CD4-positive, alpha-beta T cell (primary cell): ENCODE measurements at regions not wholly inside any gene's neighbourhood (a gene's known extent, or its start where the extent isn't known, plus 50 kb on each side); places are given as distances from the start of the nearest gene placed in this dataset.

Experiments used
- ATAC-seq: fragments of 200-7000 bp; cut with Tn5 transposase; one replicate; pipeline ENCODE4 v1.10.0; 2022; ENCODE audit warnings: mild to moderate bottlenecking; ENCODE audit not compliant: poor library complexity
- CTCF ChIA-PET: fragments of 350-600 bp; sonication (Branson Sonifier 250); formaldehyde crosslinking; loops from one replicate; lab custom pipeline; 2021; ENCODE audit warnings: antibody characterized with exemption, inconsistent platforms; lab: Charles Lee
- POLR2A ChIA-PET: fragments of 350-600 bp; sonication (Branson Sonifier 250); formaldehyde crosslinking; loops from one replicate; lab custom pipeline; 2021; ENCODE audit warnings: antibody characterized with exemption, inconsistent platforms; lab: Charles Lee
- DNase-seq, 14 experiments: peaks; one replicate each; pipeline ENCODE4 v3.0.0-alpha.2; 2013 to 2020; ENCODE audit warnings: mixed read lengths in 2 of 14
- H3K27ac ChIP-seq, 2 donors: one replicate each; pipeline versions ENCODE4 v1.5.1 to v1.7.0; 2013; ENCODE audit warnings: low read length in 2 of 2, low read depth in 1 of 2, mild to moderate bottlenecking in 1 of 2
- H3K27me3 ChIP-seq, 2 experiments: 1 replicate in 1 of 2; 2 replicates in 1 of 2; pipeline versions ENCODE4 v1.6.1 to v1.7.0; 2013; ENCODE audit warnings: low read length in 2 of 2, control low read depth in 1 of 2, mild to moderate bottlenecking in 1 of 2, moderate library complexity in 1 of 2; ENCODE audit not compliant: insufficient read depth in 2 of 2, control insufficient read depth in 1 of 2
- H3K36me3 ChIP-seq: one replicate; pipeline ENCODE4 v1.6.1; 2013; ENCODE audit warnings: low read length, control low read depth; ENCODE audit not compliant: insufficient read depth
- H3K4me1 ChIP-seq: one replicate; pipeline ENCODE4 v1.6.1; 2013; ENCODE audit warnings: low read length, control low read depth; ENCODE audit not compliant: insufficient read depth
- H3K4me3 ChIP-seq: one replicate; pipeline ENCODE4 v1.5.1; 2013; ENCODE audit warnings: mild to moderate bottlenecking, low read length, moderate library complexity
- H3K9me3 ChIP-seq, 2 experiments: 1 replicate in 1 of 2; 2 replicates in 1 of 2; pipeline versions ENCODE4 v1.6.1 to v1.7.0; 2013; ENCODE audit warnings: low read length in 2 of 2, mild to moderate bottlenecking in 2 of 2, control low read depth in 1 of 2, moderate library complexity in 1 of 2; ENCODE audit not compliant: control insufficient read depth in 1 of 2, insufficient read depth in 1 of 2
- H3K27ac Mint-ChIP-seq: one replicate; pipeline ENCODE4 v1.8.0; 2020; ENCODE audit warnings: mixed read lengths
- H3K27me3 Mint-ChIP-seq: one replicate; pipeline ENCODE4 v1.8.0; 2021; ENCODE audit warnings: mixed read lengths
- H3K36me3 Mint-ChIP-seq: one replicate; pipeline ENCODE4 v1.8.0; 2021; ENCODE audit warnings: low read depth, mixed read lengths
- H3K4me1 Mint-ChIP-seq: one replicate; pipeline ENCODE4 v1.8.0; 2021; ENCODE audit warnings: low read depth, mixed read lengths
- H3K4me3 Mint-ChIP-seq: one replicate; pipeline ENCODE4 v1.8.0; 2020; ENCODE audit warnings: mild to moderate bottlenecking, mixed read lengths
- H3K9me3 Mint-ChIP-seq: one replicate; pipeline ENCODE4 v1.8.0; 2020; ENCODE audit warnings: mixed read lengths
- CTCF ChIP-seq: fragments of 200-600 bp; IDR thresholded peaks from one replicate; pipeline ENCODE4 v1.8.0; 2022; ENCODE audit warnings: antibody characterized with exemption, mild to moderate bottlenecking
- intact Hi-C, 2 experiments: fragments of 100-400 bp; cut with DNase I in 1 of 2; cut with micrococcal nuclease in 1 of 2; formaldehyde crosslinking; loops; one replicate each; pipeline versions ENCODE4 v1.15.1 to v1.9.0; 2023 to 2025; cut with DNase I, micrococcal nuclease

DNA sequence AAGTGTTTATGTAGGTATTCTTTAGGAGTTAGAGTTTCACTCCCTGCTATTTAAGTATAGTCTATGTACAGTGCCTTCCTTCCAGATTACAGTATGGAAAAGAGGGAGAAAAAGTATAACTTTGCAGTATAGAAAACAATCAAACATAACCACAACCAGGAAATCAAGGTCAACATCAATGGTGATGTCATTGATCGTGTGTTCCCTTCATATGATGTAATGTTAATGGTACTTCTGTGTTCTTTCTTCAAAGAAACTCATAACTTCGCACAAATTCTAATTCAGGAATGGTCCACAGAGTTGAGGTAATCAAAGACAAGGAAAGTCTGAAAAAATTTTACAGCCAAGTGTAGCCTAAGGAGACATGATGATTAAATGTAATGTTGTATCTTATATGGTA is 961.1 kb upstream of the EDIL3 start:
- POLR2A ChIA-PET = no interaction called here
- Mint-ChIP-seq H3K27me3 (no peaks in the 10 kb centered on the region), H3K4me1 (no peaks in the 10 kb centered on the region), H3K4me3 (no peak overlapping the region), H3K36me3 (no peaks in the 10 kb centered on the region), H3K9me3 (no peaks in the 10 kb centered on the region), H3K27ac (no peak overlapping the region)
- H3K4me1 ChIP-seq = no peaks in the 10 kb centered on the region
- DNase-seq (no peak), ATAC-seq (no peak)
- no peaks in the 10 kb centered on the region for H3K36me3 ChIP-seq
- H3K27me3 ChIP-seq = no peaks in the 10 kb centered on the region
- no peak overlapping the region for H3K27ac ChIP-seq
- CTCF ChIA-PET = no interaction called here
- H3K4me3 ChIP-seq = no peak overlapping the region
- no peaks in the 10 kb centered on the region for H3K9me3 ChIP-seq
- intact Hi-C loops = no loop called here
- TF ChIP-seq CTCF = no peak

DNA sequence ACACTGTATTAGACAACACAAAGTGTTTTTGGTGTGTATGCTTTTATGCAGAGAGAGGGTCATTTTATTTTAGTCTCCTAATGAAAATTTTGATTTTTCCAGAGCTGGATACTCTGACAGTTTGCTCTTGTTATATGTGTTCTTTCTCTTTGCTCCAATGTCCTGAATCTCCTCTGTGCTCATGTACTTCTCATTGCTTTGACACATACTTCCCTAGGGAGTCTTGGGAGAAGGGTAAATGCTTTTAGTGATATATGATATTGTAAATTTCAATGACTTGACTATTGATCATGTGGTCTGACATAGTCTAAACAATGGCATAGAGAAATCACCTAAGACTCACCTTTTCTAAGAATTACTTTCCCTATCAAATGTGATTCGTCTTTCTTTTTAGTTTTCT is 972.6 kb upstream of the EDIL3 start:
- no peak overlapping the region for H3K4me3 Mint-ChIP-seq
- no peaks in the 10 kb centered on the region for H3K27me3 Mint-ChIP-seq
- no peaks in the 10 kb centered on the region for H3K4me1 ChIP-seq
- intact Hi-C loops = no loop called here
- H3K27ac Mint-ChIP-seq = no peak overlapping the region
- H3K9me3 Mint-ChIP-seq = peaks cover 2% of the 10 kb centered on the region
- no peak overlapping the region for H3K4me3 ChIP-seq
- POLR2A ChIA-PET = no interaction called here
- H3K27me3 ChIP-seq = no peaks in the 10 kb centered on the region
- DNase-seq (no peak), ATAC-seq (no peak)
- no peak overlapping the region for H3K27ac ChIP-seq
- CTCF ChIA-PET = no interaction called here
- no peaks in the 10 kb centered on the region for H3K4me1 Mint-ChIP-seq
- H3K36me3 Mint-ChIP-seq = no peaks in the 10 kb centered on the region
- no peaks in the 10 kb centered on the region for H3K36me3 ChIP-seq
- TF ChIP-seq CTCF = no peak
- no peaks in the 10 kb centered on the region for H3K9me3 ChIP-seq

DNA sequence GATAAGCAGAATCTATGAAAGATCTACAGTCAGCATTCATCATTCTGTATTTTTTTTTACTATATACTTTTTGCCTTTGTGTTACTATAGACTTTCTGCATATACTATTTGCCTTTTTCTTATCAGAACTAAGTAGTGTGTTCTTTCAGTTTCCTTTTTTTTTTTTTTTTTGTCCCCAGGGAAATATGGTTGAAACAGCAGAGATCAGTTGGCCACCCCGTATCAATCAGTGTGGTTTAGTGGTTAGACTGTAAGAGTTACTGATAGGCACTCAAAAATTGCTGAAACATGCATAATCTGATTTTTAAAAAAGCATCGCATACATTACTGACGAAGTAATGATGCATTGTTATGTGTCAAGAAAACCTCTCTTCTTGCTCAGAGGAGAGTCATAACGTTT is 990.8 kb upstream of the EDIL3 start:
- Histone ChIP-seq H3K4me1 (no peaks in the 10 kb centered on the region), H3K27ac (no peak overlapping the region), H3K4me3 (no peak overlapping the region), H3K27me3 (no peaks in the 10 kb centered on the region), H3K36me3 (no peaks in the 10 kb centered on the region), H3K9me3 (peaks cover 0 to 4% of the 10 kb centered on the region in 2 experiments)
- Mint-ChIP-seq H3K9me3 (peaks cover 8% of the 10 kb centered on the region), H3K36me3 (no peaks in the 10 kb centered on the region), H3K4me3 (no peak overlapping the region), H3K27me3 (no peaks in the 10 kb centered on the region), H3K27ac (no peak overlapping the region), H3K4me1 (no peaks in the 10 kb centered on the region)
- ChIA-PET CTCF (no interaction called here), POLR2A (no interaction called here)
- no peak for TF ChIP-seq CTCF
- ATAC-seq = no peak
- intact Hi-C loops = no loop called here
- no peak for DNase-seq
